ENCODE measurements at regions not wholly inside any gene's neighbourhood (a gene's known extent, or its start where the extent isn't known, plus 50 kb on each side); places are given as distances from the start of the nearest gene placed in this dataset.

DNA sequence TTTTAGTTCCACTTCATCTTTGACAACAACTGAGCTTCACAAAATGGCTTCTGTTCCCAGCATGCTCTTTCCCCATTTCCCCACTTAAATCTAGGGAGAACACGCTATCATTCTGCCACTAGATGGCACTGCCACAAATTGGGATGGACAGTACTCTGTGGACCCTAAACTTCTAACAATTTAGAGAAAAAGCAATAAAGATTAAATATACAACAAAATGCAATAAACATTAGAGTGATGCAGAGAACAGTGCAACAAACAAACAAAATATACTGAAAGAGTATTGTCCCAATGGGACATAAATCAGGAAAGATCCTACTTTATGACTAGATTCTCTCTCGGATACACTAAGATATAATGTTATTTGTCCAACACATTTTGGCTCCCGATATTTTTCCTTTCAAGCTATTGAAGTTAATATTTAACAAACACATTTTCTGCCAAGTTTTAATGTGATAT is 169.7 kb upstream of the TMCO5A start:
- H3F3A ChIP-seq (ENCODE audit: control insufficient read depth, insufficient read depth) = no peaks in the 10 kb centered on the region
- H3K27ac ChIP-seq (ENCODE audit: low read depth, low read length) = no peak overlapping the region
- no peaks in the 10 kb centered on the region for H4K20me1 ChIP-seq (ENCODE audit: control insufficient read depth, insufficient read depth, low read depth, low read length)
- H3K4me1 ChIP-seq (ENCODE audit: control insufficient read depth, low read length) = no peaks in the 10 kb centered on the region
- no peak overlapping the region for H3K4me3 ChIP-seq (ENCODE audit: low read length)
- peaks cover 5% of the 10 kb centered on the region; the same call in 1 of the 2 replicates for H3K9me3 ChIP-seq (ENCODE audit: control insufficient read depth, insufficient read depth, low read length)
- peak; percentile 76 for TF ChIP-seq CTCF (IDR thresholded peaks at IDR 0.05; ENCODE audit: low read depth, low read length, poor library complexity, severe bottlenecking)
- no peak for TF ChIP-seq EZH2phosphoT487 (IDR thresholded peaks at IDR 0.05; ENCODE audit: borderline replicate concordance, low read length)
- H3K36me3 ChIP-seq (ENCODE audit: control insufficient read depth, low read length) = no peaks in the 10 kb centered on the region
- H3K4me2 ChIP-seq (ENCODE audit: low read length) = no peak overlapping the region
- H3K79me2 ChIP-seq (ENCODE audit: control insufficient read depth, low read length) = no peaks in the 10 kb centered on the region
- no peaks in the 10 kb centered on the region for H3K27me3 ChIP-seq (ENCODE audit: control insufficient read depth, low read length)
- no peaks in the 10 kb centered on the region for H3K9me2 ChIP-seq (replicated peaks; ENCODE audit: control insufficient read depth, low read length)

- Histone ChIP-seq H4K20me1 (ENCODE audit: control insufficient read depth, insufficient read depth, low read depth, low read length) (no peaks in the 10 kb centered on the region), H3K4me3 (ENCODE audit: low read length) (no peak overlapping the region), H3K9me2 (replicated peaks; ENCODE audit: control insufficient read depth, low read length) (no peaks in the 10 kb centered on the region), H3K4me1 (ENCODE audit: control insufficient read depth, low read length) (no peaks in the 10 kb centered on the region), H3K36me3 (ENCODE audit: control insufficient read depth, low read length) (no peaks in the 10 kb centered on the region), H3K9me3 (ENCODE audit: control insufficient read depth, insufficient read depth, low read length) (peaks cover 5% of the 10 kb centered on the region; the same call in 1 of the 2 replicates), H3K27ac (ENCODE audit: low read depth, low read length) (no peak overlapping the region), H3F3A (ENCODE audit: control insufficient read depth, insufficient read depth) (no peaks in the 10 kb centered on the region), H3K27me3 (ENCODE audit: control insufficient read depth, low read length) (no peaks in the 10 kb centered on the region), H3K4me2 (ENCODE audit: low read length) (no peak overlapping the region), H3K79me2 (ENCODE audit: control insufficient read depth, low read length) (no peaks in the 10 kb centered on the region)
- no peak for TF ChIP-seq EZH2phosphoT487 (IDR thresholded peaks at IDR 0.05; ENCODE audit: borderline replicate concordance, low read length)
- TF ChIP-seq CTCF (IDR thresholded peaks at IDR 0.05; ENCODE audit: low read depth, low read length, poor library complexity, severe bottlenecking) = no peak
Measured at GRCh38 chr15:37765786-37766185, 168.7 kb upstream of the TMCO5A start.

- no peaks in the 10 kb centered on the region for H3K27me3 ChIP-seq (ENCODE audit: control insufficient read depth, low read length)
- H3K9me3 ChIP-seq (ENCODE audit: control insufficient read depth, insufficient read depth, low read length) = peaks cover 5% of the 10 kb centered on the region; the same call in 1 of the 2 replicates
- H3K4me1 ChIP-seq (ENCODE audit: control insufficient read depth, low read length) = no peaks in the 10 kb centered on the region
- no peak overlapping the region for H3K27ac ChIP-seq (ENCODE audit: low read depth, low read length)
- H3K79me2 ChIP-seq (ENCODE audit: control insufficient read depth, low read length) = no peaks in the 10 kb centered on the region
- H3K36me3 ChIP-seq (ENCODE audit: control insufficient read depth, low read length) = no peaks in the 10 kb centered on the region
- no peak overlapping the region for H3K4me3 ChIP-seq (ENCODE audit: low read length)
- TF ChIP-seq CTCF (IDR thresholded peaks at IDR 0.05; ENCODE audit: low read depth, low read length, poor library complexity, severe bottlenecking) (no peak), EZH2phosphoT487 (IDR thresholded peaks at IDR 0.05; ENCODE audit: borderline replicate concordance, low read length) (no peak)
- no peaks in the 10 kb centered on the region for H3K9me2 ChIP-seq (replicated peaks; ENCODE audit: control insufficient read depth, low read length)
- H3K4me2 ChIP-seq (ENCODE audit: low read length) = no peak overlapping the region
- H4K20me1 ChIP-seq (ENCODE audit: control insufficient read depth, insufficient read depth, low read depth, low read length) = no peaks in the 10 kb centered on the region
- H3F3A ChIP-seq (ENCODE audit: control insufficient read depth, insufficient read depth) = no peaks in the 10 kb centered on the region
Measured at GRCh38 chr15:37767841-37768455, 166.5 kb upstream of the TMCO5A start.
